ENCODE measurements at regions not wholly inside any gene's neighbourhood (a gene's known extent, or its start where the extent isn't known, plus 50 kb on each side); places are given as distances from the start of the nearest gene placed in this dataset.

- H3K4me2 ChIP-seq (ENCODE audit: low read length): no peak overlapping the region
These were observed 67.7 kb upstream of the HIF1A start for GRCh38 chr14:61627612-61628011.

GRCh38 chr14:61628016-61628725, 67.1 kb upstream of the HIF1A start:
- Histone ChIP-seq H3K36me3 (replicated peaks; ENCODE audit: low read depth, low read length) (no peaks in the 10 kb centered on the region), H3K27ac (ENCODE audit: low read length) (no peak overlapping the region), H3K4me1 (ENCODE audit: low read length) (no peaks in the 10 kb centered on the region), H4K20me1 (ENCODE audit: insufficient read depth, low read length) (no peaks in the 10 kb centered on the region), H3K27me3 (ENCODE audit: low read depth, low read length) (peaks cover 2% of the 10 kb centered on the region; the same call in 1 of the 2 replicates), H3K79me2 (ENCODE audit: low read length) (no peaks in the 10 kb centered on the region), H3K4me3 (ENCODE audit: low read length) (no peak overlapping the region), H3K9me3 (ENCODE audit: insufficient read depth, low read length) (no peaks in the 10 kb centered on the region), H2AFZ (ENCODE audit: low read depth, low read length) (no peak overlapping the region), H3K9ac (ENCODE audit: low read length) (no peak overlapping the region), H3K4me2 (ENCODE audit: low read length) (no peak overlapping the region)
- no peak for TF ChIP-seq CTCF (IDR thresholded peaks at IDR 0.05; ENCODE audit: low read depth, low read length)
- no peak for TF ChIP-seq EZH2phosphoT487 (IDR thresholded peaks at IDR 0.05; ENCODE audit: low read depth)

More at GRCh38 chr14:61627612-61628011, 67.7 kb upstream of the HIF1A start:
- H3K79me2 ChIP-seq (ENCODE audit: low read length): no peaks in the 10 kb centered on the region
- H3K4me3 ChIP-seq (ENCODE audit: low read length): no peak overlapping the region
- H3K4me1 ChIP-seq (ENCODE audit: low read length): no peaks in the 10 kb centered on the region
- no peak for TF ChIP-seq EZH2phosphoT487 (IDR thresholded peaks at IDR 0.05; ENCODE audit: low read depth)
- no peak for TF ChIP-seq CTCF (IDR thresholded peaks at IDR 0.05; ENCODE audit: low read depth, low read length)
- no peak overlapping the region for H3K9ac ChIP-seq (ENCODE audit: low read length)
- no peak overlapping the region for H2AFZ ChIP-seq (ENCODE audit: low read depth, low read length)
- no peaks in the 10 kb centered on the region for H4K20me1 ChIP-seq (ENCODE audit: insufficient read depth, low read length)
- H3K9me3 ChIP-seq (ENCODE audit: insufficient read depth, low read length): no peaks in the 10 kb centered on the region
- no peaks in the 10 kb centered on the region; the same call in 1 of the 2 replicates for H3K27me3 ChIP-seq (ENCODE audit: low read depth, low read length)
- no peaks in the 10 kb centered on the region for H3K36me3 ChIP-seq (replicated peaks; ENCODE audit: low read depth, low read length)
- H3K27ac ChIP-seq (ENCODE audit: low read length): no peak overlapping the region

GRCh38 chr14:61630399-61631044, 64.8 kb upstream of the HIF1A start:
- Histone ChIP-seq H3K9ac (ENCODE audit: low read length) (no peak overlapping the region), H3K4me1 (ENCODE audit: low read length) (peaks cover 4% of the 10 kb centered on the region), H3K9me3 (ENCODE audit: insufficient read depth, low read length) (no peaks in the 10 kb centered on the region), H3K27ac (ENCODE audit: low read length) (no peak overlapping the region), H3K27me3 (ENCODE audit: low read depth, low read length) (0 out of 2 replicates have a peak, but pooled peaks cover 2% of the 10 kb centered on the region), H3K4me2 (ENCODE audit: low read length) (no peak overlapping the region), H4K20me1 (ENCODE audit: insufficient read depth, low read length) (no peaks in the 10 kb centered on the region), H3K79me2 (ENCODE audit: low read length) (no peaks in the 10 kb centered on the region), H3K36me3 (replicated peaks; ENCODE audit: low read depth, low read length) (no peaks in the 10 kb centered on the region), H2AFZ (ENCODE audit: low read depth, low read length) (no peak overlapping the region), H3K4me3 (ENCODE audit: low read length) (no peak overlapping the region)
- no peak for TF ChIP-seq CTCF (IDR thresholded peaks at IDR 0.05; ENCODE audit: low read depth, low read length)
- no peak for TF ChIP-seq EZH2phosphoT487 (IDR thresholded peaks at IDR 0.05; ENCODE audit: low read depth)

GRCh38 chr14:61631045-61631687, 64.1 kb upstream of the HIF1A start:
- TF ChIP-seq EZH2phosphoT487 (IDR thresholded peaks at IDR 0.05; ENCODE audit: low read depth) (no peak), CTCF (IDR thresholded peaks at IDR 0.05; ENCODE audit: low read depth, low read length) (no peak)
- Histone ChIP-seq H2AFZ (ENCODE audit: low read depth, low read length) (no peak overlapping the region), H3K79me2 (ENCODE audit: low read length) (no peaks in the 10 kb centered on the region), H4K20me1 (ENCODE audit: insufficient read depth, low read length) (no peaks in the 10 kb centered on the region), H3K27me3 (ENCODE audit: low read depth, low read length) (0 out of 2 replicates have a peak, but pooled peaks cover 2% of the 10 kb centered on the region), H3K9ac (ENCODE audit: low read length) (no peak overlapping the region), H3K4me1 (ENCODE audit: low read length) (peaks cover 10% of the 10 kb centered on the region), H3K36me3 (replicated peaks; ENCODE audit: low read depth, low read length) (no peaks in the 10 kb centered on the region), H3K4me3 (ENCODE audit: low read length) (no peak overlapping the region), H3K27ac (ENCODE audit: low read length) (no peak overlapping the region), H3K9me3 (ENCODE audit: insufficient read depth, low read length) (no peaks in the 10 kb centered on the region), H3K4me2 (ENCODE audit: low read length) (no peak overlapping the region)
